GM18867 (cell line): ENCODE measurements at regions not wholly inside any gene's neighbourhood (a gene's known extent, or its start where the extent isn't known, plus 50 kb on each side); places are given as distances from the start of the nearest gene placed in this dataset.

Experiments
- ATAC-seq: cut with Tn5 transposase; IDR thresholded peaks from one replicate; pipeline ENCODE4 v1.9.1; 2021; ENCODE audit warnings: mild to moderate bottlenecking, moderate library complexity; ENCODE audit not compliant: unreplicated experiment

DNA sequence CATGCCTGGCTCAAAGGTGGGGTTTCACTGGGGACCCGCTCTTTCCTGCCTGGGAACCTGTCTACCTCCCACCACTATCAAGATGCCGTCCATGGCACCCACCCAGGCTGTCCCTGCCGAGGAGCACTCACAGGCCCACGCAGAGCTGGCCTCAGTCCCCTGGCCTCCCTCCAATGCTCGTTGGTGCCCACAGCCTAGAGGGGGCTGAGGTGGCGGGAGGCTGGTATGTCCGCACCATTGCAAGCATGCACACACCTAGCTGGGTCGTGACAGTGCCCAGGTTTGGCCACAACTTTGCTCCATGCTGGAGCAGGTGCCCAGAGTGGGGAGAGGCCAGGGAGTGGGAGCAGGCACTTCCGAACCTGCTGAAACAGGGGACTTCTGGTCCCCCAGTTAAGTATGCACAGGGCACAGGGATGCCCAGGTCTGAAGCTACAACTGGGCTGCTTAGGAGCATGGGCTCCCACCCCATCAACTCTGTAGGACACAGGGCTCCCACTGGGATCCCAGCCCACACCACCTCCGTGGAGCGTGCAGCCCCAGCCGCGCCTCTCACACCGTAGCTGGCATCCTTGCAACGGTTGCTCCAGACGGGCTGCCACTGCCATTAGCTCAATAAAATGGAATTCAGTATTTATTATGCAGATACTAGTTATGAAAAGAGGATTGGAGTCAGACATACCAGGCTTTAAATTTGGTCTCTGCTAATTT lies 1376.1 kb upstream of the TENM3 start:
- no peak for ATAC-seq

DNA sequence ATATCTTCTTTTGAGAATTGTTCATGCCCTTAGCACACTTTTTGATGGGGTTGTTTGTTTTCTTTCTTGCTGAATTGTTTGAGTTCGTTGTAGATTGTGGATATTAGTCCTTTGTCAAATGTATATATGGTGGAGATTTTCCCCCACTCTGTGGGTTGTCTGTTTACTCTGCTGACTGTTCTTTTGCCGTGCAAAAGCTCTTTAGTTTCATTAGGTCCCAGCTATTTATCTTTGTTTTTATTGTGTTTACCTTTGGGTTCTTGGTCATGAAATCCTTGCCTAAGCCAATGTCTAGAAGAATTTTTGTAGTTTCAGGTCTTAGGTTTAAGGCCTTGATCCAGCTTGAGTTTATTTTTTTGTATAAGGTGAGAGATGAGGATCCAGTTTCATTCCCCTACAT lies 1372.6 kb upstream of the TENM3 start:
- no peak for ATAC-seq

DNA sequence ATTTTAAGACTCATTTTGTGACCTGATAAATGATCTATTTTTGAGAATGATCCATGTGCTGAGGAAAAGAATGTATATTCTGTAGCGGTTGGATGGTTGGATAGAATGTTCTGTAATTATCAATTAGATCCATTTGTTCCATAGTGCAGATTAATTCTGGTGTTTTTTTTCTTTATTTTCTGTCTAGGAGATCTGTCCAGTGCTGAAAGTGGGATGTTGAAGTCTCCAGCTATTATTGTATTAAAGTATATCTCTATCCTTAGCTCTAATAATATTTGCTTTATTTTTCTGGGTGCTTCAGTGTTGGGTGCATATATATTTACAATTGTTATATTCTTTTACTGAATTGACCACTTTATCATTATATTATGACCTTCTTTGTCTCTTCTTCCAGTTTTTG lies 1344.9 kb upstream of the TENM3 start:
- no peak for ATAC-seq

DNA sequence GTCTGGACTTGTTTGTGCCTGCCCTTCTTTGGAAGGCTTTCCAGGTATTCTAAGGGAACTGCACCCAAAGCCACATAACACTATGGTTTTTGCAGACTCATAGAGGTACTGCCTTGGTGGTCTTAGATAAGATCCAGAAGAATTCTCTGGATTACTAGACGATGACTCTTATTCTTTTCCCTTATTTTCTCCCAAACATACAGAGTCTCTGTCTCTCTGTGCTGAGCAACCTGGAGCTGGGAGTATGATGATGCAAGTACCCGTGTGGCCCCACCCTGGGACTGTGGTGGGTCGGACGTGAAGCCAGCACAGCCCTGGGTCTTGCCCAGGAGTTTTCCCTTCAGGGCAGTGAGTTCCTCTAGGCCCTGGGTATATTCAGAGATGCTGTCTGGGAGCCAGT lies 1342.4 kb upstream of the TENM3 start:
- ATAC-seq = no peak

DNA sequence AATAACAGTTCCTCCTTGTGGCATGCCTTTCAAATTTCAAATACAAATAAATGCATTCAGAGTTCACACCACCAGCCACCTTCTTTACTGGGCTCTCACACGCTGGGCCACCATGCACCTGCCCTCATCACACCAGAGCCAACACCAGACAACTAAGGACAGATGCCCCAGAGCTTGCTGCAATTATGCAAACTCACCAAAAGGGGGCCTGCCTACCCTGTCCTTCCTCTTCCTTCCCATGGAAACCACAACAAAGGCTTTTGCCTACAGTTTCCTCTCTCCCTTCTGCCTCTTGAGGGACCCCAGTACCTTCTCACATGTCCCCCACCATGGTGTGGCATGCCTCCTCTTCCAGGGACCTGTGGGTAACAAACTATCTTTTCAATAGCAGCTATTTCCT lies 1333.9 kb upstream of the TENM3 start:
- no peak for ATAC-seq

DNA sequence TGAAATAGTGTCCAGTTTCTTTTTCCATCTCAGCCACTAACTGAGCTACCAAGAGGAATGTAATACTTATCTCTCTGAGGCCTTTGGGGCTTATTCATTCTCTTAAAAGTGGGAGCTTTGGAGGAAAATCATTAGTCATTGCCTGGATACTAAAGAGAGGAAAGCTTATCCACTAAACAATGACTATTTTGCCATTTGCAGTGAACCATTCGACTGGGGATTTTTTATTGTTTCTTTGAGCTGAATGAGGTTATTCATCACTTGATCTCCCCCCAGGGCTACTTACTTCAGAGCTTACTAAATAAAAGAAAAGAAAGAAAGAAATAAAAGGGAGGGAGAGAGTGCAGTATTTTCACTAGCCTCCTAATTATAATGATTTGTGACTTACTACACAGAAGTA lies 1329.5 kb upstream of the TENM3 start:
- no peak for ATAC-seq

DNA sequence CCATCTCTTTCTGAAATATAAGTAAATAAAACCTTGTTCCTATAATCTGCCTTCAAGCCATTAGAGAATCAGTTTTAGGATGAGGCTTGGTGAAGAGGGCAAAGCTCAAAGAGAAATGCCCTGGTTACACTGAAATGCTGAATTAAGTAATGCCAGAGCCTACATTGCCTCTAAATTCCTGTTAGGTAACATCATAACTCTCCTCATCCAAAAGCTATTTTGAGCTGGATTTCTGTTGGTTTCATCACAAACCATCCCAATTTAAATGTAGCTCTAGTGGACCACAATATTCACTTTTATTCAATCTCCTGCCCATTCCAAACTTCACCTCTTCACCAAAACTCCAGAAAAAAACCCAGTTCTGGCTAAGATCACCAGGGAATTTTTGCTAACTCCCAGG lies 1319.7 kb upstream of the TENM3 start:
- no peak for ATAC-seq

DNA sequence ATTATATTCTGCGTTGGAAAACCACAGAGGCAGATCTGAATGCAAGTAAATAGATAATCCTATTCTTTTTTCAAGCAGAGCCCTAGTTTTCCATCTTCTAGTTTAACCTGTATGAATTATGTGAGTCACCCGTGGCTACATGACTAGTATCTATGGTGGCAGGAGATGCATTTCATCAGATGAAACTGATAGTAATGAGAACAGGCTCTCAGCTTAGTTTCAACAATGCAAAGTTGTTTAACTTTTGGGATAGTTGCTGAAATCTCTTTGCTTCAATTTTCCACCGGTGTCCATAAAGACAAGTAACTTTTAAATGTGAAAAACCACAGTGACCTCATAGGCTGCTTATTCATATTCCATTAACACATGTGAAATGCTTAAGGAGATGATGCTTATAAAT lies 1317.4 kb upstream of the TENM3 start:
- ATAC-seq = no peak

DNA sequence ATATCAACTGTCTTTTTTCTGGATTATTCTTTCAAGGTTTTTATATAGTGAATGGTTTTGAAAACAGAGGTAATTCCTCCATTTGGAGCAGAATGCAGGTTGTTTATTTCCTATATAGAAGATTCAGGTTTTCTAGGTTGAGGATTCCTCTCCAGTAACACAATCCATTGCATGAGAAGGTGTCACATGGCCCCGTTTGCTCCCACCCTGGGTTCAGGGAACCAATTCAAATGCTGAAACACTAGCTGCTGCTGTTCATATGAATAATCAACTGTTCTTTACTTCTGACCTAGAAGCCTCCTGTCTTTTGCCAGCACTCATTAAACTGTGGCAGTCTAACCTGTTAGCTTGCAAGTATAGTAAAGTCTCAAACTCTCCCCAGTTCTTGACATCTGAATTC lies 1316.9 kb upstream of the TENM3 start:
- ATAC-seq = no peak

DNA sequence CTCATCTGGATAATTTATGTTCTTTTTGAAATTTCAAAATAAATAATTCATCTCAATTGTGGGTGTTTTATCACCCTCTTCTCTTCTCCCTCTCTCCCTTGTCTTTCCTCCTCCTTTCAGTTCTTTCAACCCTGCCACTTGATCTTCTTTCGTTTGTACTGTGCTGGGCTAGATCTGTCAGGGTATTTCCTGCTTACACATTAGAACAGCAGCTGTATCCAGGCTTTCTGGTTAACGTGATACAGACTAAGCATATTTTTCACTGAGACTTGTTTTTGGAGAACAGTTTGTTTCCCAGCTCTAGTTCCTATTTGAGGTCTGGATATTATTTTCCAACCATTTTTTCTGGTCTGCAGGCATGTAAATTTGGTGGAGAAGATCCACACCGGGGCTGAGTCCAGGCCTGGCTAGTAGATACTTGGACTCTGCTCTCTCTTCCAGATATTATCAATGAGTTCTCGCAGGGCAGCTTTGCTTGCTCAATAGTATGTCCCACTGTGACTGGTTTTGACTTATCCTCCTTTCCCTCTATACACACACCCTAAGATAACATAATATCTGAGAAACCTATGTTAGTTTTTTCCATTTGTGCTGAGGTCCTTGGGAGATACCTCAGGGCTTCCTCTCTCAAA lies 1310.7 kb upstream of the TENM3 start:
- ATAC-seq = no peak

DNA sequence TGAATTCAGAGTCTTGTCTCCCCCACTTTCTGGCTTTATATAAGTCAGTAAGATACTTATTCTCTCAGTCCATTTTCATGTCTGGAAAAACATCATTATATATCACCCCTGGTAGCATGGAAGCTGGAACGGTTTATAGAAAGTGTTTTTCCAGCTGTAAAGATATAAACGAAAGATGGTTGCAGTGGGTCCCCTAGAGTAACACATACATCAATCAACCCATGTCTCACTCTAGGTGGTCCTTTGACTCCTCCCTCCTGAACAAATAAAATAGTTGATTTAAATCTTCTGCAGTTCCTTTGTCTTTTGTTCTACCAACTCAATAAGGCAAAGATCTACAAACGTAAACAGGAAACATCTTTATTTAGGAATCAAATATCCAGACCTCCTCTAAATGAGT lies 1306.1 kb upstream of the TENM3 start:
- ATAC-seq = no peak

DNA sequence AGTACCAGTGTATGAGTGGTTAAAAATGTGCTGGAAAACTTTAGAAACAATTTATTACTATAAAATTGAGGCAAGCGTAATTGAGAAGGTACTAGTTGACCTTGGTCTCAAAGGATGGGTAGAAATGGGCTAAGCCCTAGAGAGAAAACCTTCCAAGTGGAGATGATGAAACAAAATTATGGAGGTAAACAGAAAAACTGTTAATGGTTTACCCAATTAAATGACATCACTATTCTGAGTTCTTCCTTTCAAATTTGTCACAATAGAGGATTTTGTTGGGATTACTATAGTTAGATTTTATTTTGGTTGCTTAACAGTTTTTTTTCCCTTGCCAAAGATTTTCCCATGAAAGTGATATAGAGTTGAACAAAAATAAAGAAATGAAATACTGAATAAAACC lies 1302.5 kb upstream of the TENM3 start:
- ATAC-seq = no peak

DNA sequence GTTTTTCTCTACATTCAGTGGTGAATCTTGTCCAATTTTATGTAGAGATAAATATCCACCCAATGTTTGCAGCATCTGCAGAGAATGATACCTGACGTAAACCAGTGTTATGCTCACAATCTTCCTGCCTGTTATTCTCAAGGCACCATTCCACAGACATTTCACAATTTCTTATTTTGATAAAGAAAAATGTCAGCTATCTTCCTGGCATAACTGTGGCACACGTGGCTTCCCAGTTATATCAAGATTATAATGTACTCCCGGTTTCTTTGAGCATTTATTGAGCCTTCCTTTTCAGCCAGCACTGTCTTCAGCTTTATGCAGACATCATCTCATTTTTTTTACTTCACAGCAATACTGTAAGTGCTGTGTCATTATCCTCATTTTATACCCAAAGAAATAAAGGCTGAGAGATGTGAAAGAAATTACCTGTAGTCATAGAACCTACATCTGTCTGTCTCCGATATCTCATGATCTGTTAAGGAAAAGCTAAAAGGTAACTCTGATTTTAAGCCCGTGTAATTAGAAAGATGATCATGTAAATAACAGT lies 1300.8 kb upstream of the TENM3 start:
- no peak for ATAC-seq

DNA sequence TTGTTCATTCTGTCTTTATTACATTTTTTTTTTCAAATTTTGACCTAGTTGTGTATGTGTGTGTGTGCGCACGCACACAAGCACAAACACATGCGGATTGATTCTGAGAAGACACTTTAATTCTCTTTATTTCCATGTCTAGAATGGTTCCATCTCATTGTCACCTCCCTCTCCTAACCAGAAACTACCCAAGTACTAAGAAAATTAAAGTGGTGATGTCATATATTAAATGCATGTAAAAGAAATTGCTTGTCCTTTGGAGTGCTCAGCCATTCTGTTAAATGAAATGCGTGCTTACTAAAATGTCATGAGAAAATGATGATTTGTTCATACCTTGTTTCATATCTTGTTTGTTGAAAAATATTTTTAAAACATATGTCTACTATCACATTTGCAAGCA lies 1297.0 kb upstream of the TENM3 start:
- ATAC-seq = no peak

DNA sequence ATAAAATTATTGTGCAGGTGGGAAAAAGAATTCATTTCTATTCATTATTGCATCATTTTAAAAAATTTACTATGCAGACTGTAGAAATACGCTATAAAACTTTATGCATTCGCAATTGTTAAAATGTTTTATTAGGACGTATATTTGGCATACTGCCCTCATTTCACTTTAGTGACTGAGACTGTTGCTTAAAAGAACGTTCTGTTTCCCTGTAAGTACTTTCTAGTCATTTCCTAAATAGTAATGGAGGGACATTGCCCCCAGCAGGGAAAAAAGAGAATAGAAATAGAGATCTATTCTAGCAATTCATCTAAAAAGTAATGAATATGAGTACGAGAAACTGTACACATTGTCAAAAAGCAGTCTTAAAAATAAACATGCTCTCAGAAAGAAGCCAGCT lies 1295.8 kb upstream of the TENM3 start:
- ATAC-seq = no peak

DNA sequence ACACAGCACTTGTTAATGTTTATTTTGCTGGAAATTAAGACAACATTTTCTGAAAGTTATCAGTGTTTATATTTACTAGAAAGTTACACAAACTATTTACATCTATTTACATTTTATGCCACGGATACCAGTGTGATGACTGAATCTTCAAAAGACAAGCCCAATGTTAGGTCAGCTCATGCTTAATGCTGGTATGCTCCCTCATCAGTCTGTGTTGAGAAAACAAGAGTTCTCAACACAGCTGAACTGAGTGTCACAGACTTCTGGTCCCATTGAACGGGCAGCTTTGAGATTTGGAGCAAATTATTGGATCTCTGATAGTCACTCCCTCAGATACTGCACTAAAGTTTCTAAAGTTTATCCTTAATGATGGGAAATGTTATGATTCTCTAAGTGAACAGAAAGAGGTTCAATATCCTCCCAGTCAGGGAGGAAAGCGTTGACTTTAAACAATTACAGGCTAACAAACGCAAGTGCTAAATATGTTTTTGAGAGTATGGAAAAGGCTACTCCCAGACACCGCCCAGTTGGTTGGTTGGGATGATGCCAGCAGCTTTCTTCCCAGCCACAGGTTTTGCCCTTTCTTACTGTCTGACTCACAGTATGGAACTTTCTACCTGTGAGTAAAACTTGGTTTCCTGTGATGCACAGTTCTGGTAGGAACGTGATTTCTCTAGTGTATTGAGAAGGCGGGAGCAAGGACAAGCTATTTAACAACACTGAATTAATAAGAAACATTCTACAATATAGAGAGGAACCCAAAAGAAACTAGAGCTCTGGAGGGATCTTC lies 1293.6 kb upstream of the TENM3 start:
- no peak for ATAC-seq

DNA sequence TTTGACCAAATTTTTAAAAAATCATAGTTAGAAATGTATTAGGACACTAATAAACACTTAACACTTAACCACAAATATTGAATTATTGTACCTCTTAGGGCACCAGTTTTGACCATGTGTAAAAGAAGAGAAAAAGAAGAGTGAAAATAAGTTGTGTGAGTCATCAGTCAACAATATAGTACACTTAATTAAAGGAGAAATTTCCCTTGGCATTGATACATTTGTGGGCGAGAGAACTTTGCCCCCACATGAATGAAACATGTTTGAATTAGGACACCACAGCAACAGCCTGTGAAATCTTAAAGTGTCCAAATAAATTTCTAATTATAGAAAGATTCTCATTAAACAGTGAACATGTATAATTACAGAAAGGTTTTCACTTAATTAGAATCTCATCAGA lies 1292.8 kb upstream of the TENM3 start:
- no peak for ATAC-seq

DNA sequence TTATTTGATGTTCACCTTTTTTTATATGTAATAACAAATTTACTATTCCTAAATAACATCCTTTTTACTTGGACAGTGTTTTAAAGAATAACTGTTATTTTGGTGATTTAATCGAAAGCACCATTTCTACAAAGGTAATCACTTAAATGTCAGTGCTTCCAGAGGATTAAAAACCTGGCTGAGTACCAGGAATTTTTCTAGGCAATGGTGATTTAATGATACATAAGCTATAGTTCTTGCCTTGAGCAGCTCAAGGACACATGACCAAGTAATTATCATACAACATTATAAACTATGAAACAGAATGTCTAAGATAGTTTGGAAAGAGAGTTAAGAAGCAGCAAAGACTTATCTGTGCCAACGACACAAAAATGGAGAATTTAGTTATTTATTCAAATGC lies 1291.9 kb upstream of the TENM3 start:
- no peak for ATAC-seq

DNA sequence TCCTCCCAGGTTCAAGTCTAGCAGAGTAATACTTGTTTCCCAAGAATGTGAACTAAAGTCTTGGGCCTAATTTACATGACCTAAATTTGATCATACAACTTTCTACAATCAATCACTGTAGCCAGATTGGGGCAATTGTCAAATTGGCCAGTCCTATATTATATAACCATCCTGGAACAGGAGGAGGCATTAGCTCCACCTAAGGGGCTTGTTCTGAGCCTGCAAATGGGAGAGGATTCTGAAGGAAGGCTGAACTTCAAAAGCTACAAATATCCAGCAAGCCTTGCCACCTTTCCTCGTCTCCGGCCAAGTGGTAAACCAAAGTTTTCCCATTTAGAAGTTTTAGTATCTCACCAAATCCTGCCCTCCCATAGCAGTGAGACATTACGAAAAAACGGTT lies 1289.6 kb upstream of the TENM3 start:
- no peak for ATAC-seq

DNA sequence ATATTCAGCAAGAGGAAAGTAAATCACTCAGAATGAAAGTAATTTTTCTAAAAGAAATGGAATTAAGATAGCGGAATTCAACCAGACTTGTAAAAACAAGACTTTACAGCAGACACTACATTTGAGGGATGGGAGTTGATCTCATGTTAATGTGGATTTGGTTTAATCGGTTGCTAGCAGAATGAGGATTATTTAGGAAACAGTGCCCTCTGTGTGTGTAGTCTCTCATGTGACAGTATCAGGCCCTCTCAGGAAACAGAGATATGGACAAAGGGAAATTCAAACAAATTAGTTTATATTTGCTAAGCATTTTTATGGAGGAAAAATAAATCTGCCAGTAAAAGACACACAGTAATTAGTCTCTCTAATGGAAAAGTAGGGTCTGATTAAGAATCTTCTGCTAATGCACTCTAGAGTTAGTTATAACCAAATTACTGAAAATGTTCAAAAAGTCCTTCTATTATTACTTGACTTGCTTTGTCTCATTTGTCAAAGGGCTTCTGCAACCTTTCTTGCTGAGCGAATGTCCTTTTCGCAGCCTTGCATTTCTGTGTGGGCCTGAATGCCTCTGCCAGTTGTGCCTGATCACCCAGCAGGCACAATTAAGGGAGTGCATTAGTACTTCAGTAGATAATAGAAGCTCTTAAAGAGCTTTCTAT lies 1282.3 kb upstream of the TENM3 start:
- ATAC-seq = no peak

DNA sequence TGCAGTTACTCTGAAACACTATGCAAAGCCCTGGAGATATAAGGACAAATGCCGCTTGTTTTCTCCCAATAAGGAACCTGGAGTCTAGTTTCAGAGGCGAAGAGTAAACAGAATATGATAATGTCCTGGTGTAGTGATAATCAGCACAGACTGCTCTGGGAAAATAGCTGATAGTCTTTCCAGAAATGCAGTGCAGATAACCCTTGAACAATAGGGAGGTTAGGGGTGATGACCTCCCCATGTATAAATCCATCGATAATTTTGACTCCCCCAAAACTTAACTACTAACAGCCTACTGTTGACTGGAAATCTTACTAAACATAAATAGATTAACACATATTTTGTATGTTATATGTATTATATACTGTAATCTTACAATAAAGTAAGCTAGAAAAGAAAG lies 1280.9 kb upstream of the TENM3 start:
- no peak for ATAC-seq
